WTC11 (cell line): ENCODE measurements at regions not wholly inside any gene's neighbourhood (a gene's known extent, or its start where the extent isn't known, plus 50 kb on each side); places are given as distances from the start of the nearest gene placed in this dataset.

Source experiments
- CTCF ChIP-seq: fragments of 200-600 bp; IDR thresholded peaks from 2 replicates; pipeline ENCODE4 v1.8.0; 2022; ENCODE audit warnings: antibody characterized with exemption
- JUN ChIP-seq: sonication (generic); formaldehyde crosslinking; IDR thresholded peaks from 2 replicates; pipeline ENCODE4 v1.8.0; 2023; ENCODE audit warnings: mild to moderate bottlenecking, missing genetic modification reagents
- ZNF416 ChIP-seq: fragments of 250-450 bp; sonication (Bioruptor Pico); IDR thresholded peaks from 2 replicates; pipeline ENCODE4 v1.9.0; 2021; ENCODE audit warnings: mild to moderate bottlenecking, inconsistent platforms

GRCh38 chr1:184141361-184141880 lies 89.9 kb downstream of the TSEN15 start:
- TF ChIP-seq CTCF: no peak
- TF ChIP-seq ZNF416: no peak
- no peak for TF ChIP-seq JUN
